Lower lobe of right lung (tissue), 2 donors: ENCODE measurements at regions not wholly inside any gene's neighbourhood (a gene's known extent, or its start where the extent isn't known, plus 50 kb on each side); places are given as distances from the start of the nearest gene placed in this dataset.

Experiments
- ATAC-seq, 2 donors: fragments of 200-7000 bp; cut with Tn5 transposase; one replicate each; pipeline ENCODE4 v1.9.1; 2020 to 2022; ENCODE audit warnings: mild to moderate bottlenecking in 2 of 2, moderate library complexity in 2 of 2
- DNase-seq: peaks from one replicate; pipeline ENCODE4 v3.0.0-alpha.2; 2020
- H3K27ac ChIP-seq: fragments of 200-600 bp; one replicate; pipeline ENCODE4 v1.8.0; 2022
- H3K27me3 ChIP-seq: fragments of 200-600 bp; one replicate; pipeline ENCODE4 v1.8.0; 2022; ENCODE audit warnings: low read depth
- H3K36me3 ChIP-seq: fragments of 200-600 bp; one replicate; pipeline ENCODE4 v1.8.0; 2022; ENCODE audit warnings: mild to moderate bottlenecking
- H3K4me1 ChIP-seq: fragments of 200-600 bp; one replicate; pipeline ENCODE4 v1.8.0; 2022
- H3K4me3 ChIP-seq: fragments of 200-600 bp; one replicate; pipeline ENCODE4 v1.8.0; 2022; ENCODE audit warnings: mild to moderate bottlenecking
- H3K9me3 ChIP-seq: fragments of 200-600 bp; one replicate; pipeline ENCODE4 v1.8.0; 2022
- intact Hi-C: fragments of 100-400 bp; cut with DNase I; formaldehyde crosslinking; loops from one replicate; pipeline ENCODE4 v1.11.0; 2022
- TF ChIP-seq, protein P1 (sequence below): fragments of 200-600 bp; IDR thresholded peaks from one replicate; pipeline ENCODE4 v1.8.0; 2022; ENCODE audit warnings: antibody characterized with exemption, mild to moderate bottlenecking
- donor health status: DM: no; HTN: yes; CAD: no; lungs with severe emphysema.

DNA sequence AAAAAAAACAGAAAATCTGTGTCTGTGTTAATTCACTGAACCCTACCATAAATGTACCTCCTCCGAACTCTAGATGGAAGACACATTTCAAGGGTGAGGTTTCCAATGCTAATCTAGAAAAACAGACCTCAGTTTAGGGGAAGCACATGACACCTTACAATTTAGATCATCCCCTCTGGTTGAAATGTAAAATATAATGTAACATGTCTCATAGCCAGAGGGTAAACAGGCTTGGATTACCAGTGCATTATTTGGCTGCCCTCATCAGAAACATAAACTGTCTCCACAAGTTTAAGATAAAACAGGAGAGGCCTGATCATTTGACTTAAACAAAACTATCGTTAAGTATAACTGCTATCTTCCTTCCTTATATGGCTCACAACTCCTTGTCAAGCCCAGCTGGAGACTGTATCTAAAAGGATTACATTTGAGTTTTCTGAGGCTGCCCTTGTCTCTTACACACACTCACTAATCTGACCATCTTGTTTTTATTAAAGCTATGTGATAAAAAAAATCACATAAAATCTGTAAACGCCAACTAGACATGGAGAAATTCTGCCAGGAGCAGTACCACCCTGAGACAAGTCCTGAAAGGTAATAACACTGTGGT is 105.7 kb downstream of the LURAP1L start:
- H3K27ac ChIP-seq = no peak overlapping the region
- H3K4me3 ChIP-seq = no peak overlapping the region
- H3K9me3 ChIP-seq = no peaks in the 10 kb centered on the region
- TF ChIP-seq, protein P1, sequence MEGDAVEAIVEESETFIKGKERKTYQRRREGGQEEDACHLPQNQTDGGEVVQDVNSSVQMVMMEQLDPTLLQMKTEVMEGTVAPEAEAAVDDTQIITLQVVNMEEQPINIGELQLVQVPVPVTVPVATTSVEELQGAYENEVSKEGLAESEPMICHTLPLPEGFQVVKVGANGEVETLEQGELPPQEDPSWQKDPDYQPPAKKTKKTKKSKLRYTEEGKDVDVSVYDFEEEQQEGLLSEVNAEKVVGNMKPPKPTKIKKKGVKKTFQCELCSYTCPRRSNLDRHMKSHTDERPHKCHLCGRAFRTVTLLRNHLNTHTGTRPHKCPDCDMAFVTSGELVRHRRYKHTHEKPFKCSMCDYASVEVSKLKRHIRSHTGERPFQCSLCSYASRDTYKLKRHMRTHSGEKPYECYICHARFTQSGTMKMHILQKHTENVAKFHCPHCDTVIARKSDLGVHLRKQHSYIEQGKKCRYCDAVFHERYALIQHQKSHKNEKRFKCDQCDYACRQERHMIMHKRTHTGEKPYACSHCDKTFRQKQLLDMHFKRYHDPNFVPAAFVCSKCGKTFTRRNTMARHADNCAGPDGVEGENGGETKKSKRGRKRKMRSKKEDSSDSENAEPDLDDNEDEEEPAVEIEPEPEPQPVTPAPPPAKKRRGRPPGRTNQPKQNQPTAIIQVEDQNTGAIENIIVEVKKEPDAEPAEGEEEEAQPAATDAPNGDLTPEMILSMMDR = no peak
- H3K36me3 ChIP-seq = no peaks in the 10 kb centered on the region
- ATAC-seq (no peak), DNase-seq (no peak)
- no peaks in the 10 kb centered on the region for H3K27me3 ChIP-seq
- H3K4me1 ChIP-seq = no peaks in the 10 kb centered on the region
- intact Hi-C loops = loop anchor here (10.0 kb wide), 1 partner anchor 156 kb away; no protein-coding TSS in a partner anchor

DNA sequence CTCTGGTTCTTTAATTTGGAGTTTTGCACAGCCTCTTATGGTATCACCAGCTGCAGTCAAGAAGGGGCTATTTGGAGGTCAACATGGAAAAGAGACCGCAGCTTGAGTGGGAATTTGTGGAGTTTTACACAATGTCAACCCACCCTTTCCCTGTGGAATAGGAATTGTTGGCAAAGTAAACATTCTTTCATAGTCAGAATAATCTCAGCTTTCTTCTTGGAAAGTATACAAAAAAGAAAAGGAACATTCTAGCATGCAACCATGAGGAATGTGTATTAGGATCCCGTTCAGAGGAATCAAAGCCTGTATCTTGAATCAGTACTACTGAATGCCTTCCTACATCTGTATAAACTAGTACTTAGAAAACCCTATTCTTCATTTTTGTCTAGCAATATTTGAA is 107.6 kb downstream of the LURAP1L start:
- Histone ChIP-seq H3K4me3 (no peak overlapping the region), H3K27ac (peak overlapping the region; percentile 26), H3K9me3 (no peaks in the 10 kb centered on the region), H3K4me1 (no peaks in the 10 kb centered on the region), H3K27me3 (no peaks in the 10 kb centered on the region), H3K36me3 (no peaks in the 10 kb centered on the region)
- intact Hi-C loops = loop anchor here (10.0 kb wide), 1 partner anchor 158 kb away; no protein-coding TSS in a partner anchor
- DNase-seq (no peak), ATAC-seq (no peak)
- TF ChIP-seq, protein P1 = no peak

DNA sequence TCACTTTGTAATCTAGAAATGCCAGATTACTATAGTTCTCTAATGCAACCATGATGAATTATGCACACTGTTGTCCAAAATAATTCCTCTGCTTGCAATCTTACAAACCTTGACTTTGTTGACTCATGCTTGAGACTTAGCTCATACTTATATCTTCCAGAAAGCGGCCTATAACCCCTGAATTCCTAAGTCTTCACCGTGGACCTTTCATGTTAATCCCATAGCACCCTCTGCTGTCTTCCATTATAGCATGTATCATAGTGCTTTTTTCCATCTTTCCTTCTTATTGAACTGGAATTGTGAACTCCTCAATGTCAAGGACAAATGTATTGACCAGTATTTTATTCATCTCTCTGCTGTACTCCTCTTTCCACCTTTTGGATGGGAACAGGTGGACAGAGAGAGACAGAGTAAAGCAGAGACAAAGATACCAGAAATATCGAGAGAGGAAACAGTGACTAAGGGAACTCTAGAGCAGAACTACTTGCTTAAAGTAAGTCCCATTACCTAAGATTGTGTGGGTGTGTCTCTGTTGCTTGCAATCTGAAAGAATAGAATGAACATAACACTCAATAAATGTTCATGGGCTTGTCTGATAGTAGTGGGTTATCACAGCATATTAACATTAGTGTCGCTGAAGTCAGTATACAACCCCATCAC is 110.0 kb downstream of the LURAP1L start:
- TF ChIP-seq, protein P1 = peak; percentile 51
- no peak overlapping the region for H3K27ac ChIP-seq
- no peaks in the 10 kb centered on the region for H3K9me3 ChIP-seq
- H3K27me3 ChIP-seq = no peaks in the 10 kb centered on the region
- ATAC-seq (peak; percentile 66 to 87), DNase-seq (no peak)
- no peak overlapping the region for H3K4me3 ChIP-seq
- intact Hi-C loops = loop anchor here (10.0 kb wide), 1 partner anchor 160 kb away; no protein-coding TSS in a partner anchor
- H3K4me1 ChIP-seq = no peaks in the 10 kb centered on the region
- no peaks in the 10 kb centered on the region for H3K36me3 ChIP-seq

DNA sequence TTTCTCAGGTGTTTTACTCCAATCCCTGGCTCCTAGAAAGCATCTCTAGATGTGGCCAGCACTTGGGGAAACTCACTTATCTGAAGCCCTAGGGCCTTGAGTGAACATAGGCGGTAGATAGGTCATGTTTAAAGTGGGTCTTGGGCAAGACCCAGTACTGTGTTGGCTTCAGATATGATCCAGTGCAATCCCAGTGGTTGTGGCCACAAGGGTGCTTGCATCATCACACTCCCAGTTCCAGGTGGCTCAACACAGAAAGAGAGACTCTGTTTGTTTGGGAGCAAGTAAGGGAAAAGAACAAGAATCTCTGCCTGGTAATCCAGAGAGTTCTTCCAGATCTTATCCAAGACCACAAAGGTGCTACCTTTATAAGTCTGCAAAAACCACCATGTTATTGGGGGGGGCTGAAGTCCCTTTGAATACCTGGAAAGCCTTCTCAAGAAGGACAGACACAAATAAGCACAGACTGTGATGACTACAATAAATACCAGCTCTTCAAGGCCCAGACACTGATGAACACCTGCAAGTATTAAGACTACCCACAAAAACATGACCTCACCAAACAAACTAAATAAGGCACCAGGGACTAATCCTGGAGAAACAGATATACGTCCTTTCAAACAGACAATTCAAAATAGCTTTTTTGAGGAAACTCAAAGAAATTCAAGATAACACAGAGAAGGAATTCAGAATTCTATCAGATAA is 114.7 kb downstream of the LURAP1L start:
- TF ChIP-seq, protein P1 = no peak
- Histone ChIP-seq H3K4me3 (no peak overlapping the region), H3K9me3 (no peaks in the 10 kb centered on the region), H3K4me1 (no peaks in the 10 kb centered on the region), H3K27ac (no peak overlapping the region), H3K27me3 (no peaks in the 10 kb centered on the region), H3K36me3 (no peaks in the 10 kb centered on the region)
- ATAC-seq (no peak), DNase-seq (no peak)
- intact Hi-C loops = loop anchor here (10.0 kb wide), 1 partner anchor 165 kb away; no protein-coding TSS in a partner anchor

DNA sequence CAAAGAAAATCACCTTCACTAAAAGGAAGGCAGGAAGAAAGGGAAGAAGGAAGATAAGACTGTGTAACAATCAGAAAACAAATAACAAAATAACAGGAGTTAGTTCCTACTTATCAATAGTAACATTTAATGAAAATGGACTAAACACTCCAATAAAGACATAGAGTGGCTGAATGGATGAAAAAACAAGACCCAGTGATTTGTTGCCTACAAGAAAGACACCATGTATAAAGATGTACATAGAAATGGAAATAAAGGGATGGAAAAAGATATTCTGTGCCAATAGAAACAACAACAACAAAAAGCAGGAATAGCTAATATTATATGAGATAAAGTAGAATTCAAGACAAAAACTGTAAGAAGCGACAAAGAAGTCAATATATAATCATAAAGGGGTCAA is 116.8 kb downstream of the LURAP1L start:
- H3K27ac ChIP-seq = no peak overlapping the region
- no peak for DNase-seq
- no peak overlapping the region for H3K4me3 ChIP-seq
- no peak for ATAC-seq
- no peaks in the 10 kb centered on the region for H3K9me3 ChIP-seq
- no peaks in the 10 kb centered on the region for H3K4me1 ChIP-seq
- H3K36me3 ChIP-seq = no peaks in the 10 kb centered on the region
- TF ChIP-seq, protein P1 = no peak
- no peaks in the 10 kb centered on the region for H3K27me3 ChIP-seq
- intact Hi-C loops = no loop called here
